Kidney epithelial cell (primary cell): ENCODE measurements at regions not wholly inside any gene's neighbourhood (a gene's known extent, or its start where the extent isn't known, plus 50 kb on each side); places are given as distances from the start of the nearest gene placed in this dataset.

Source experiments
- DNase-seq: peaks from one replicate; pipeline ENCODE4 v3.0.0-alpha.2; 2010; ENCODE audit warnings: low read depth
- H3K27me3 ChIP-seq: 2 replicates; pipeline ENCODE4 v1.6.0; 2011; ENCODE audit warnings: low read length; ENCODE audit not compliant: control insufficient read depth, insufficient read depth
- H3K36me3 ChIP-seq: 2 replicates; pipeline ENCODE4 v1.5.1; 2011; ENCODE audit warnings: low read length; ENCODE audit not compliant: control insufficient read depth, insufficient read depth
- H3K4me3 ChIP-seq: 2 replicates; pipeline ENCODE4 v1.5.1; 2011; ENCODE audit warnings: low read depth, mild to moderate bottlenecking, control low read depth, low read length
- TF ChIP-seq, protein P1 (sequence below): IDR thresholded peaks from 2 replicates; pipeline ENCODE4 v1.5.1; 2011; ENCODE audit warnings: mild to moderate bottlenecking, moderate library complexity, low read length, control low read depth, inconsistent platforms; ENCODE audit not compliant: insufficient read depth, poor library complexity, severe bottlenecking

DNA sequence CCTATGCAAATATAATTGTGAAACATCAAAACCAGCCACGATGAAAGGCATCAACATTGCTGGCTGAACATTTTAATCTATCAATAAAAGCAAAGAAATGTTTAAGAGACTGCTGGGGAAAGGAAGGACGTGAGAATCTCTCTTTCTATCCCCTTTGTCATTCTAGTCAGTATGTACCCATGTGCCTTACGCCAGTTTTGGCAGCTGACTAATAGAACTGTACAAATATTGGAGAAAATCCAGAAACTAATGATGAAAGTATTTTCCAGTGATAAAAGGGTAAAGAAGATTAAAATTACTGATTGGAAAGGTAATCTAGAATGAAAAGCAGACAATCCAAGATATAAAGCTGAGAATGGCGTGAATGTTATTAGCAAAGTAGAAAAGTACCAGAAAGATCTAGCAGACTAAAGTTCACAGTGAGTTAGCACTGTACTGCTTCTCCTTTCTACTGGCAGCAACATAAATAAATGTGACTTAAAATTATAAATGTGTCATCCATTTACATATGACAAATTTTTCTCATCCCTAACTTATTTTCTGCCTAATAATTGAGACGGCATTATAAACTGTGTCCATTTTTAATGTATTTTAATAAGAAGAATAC is 401.9 kb upstream of the CNTN4 start:
- DNase-seq = no peak
- TF ChIP-seq, protein P1, sequence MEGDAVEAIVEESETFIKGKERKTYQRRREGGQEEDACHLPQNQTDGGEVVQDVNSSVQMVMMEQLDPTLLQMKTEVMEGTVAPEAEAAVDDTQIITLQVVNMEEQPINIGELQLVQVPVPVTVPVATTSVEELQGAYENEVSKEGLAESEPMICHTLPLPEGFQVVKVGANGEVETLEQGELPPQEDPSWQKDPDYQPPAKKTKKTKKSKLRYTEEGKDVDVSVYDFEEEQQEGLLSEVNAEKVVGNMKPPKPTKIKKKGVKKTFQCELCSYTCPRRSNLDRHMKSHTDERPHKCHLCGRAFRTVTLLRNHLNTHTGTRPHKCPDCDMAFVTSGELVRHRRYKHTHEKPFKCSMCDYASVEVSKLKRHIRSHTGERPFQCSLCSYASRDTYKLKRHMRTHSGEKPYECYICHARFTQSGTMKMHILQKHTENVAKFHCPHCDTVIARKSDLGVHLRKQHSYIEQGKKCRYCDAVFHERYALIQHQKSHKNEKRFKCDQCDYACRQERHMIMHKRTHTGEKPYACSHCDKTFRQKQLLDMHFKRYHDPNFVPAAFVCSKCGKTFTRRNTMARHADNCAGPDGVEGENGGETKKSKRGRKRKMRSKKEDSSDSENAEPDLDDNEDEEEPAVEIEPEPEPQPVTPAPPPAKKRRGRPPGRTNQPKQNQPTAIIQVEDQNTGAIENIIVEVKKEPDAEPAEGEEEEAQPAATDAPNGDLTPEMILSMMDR = no peak
- Histone ChIP-seq H3K4me3 (no peak overlapping the region), H3K27me3 (no peaks in the 10 kb centered on the region), H3K36me3 (no peaks in the 10 kb centered on the region)

DNA sequence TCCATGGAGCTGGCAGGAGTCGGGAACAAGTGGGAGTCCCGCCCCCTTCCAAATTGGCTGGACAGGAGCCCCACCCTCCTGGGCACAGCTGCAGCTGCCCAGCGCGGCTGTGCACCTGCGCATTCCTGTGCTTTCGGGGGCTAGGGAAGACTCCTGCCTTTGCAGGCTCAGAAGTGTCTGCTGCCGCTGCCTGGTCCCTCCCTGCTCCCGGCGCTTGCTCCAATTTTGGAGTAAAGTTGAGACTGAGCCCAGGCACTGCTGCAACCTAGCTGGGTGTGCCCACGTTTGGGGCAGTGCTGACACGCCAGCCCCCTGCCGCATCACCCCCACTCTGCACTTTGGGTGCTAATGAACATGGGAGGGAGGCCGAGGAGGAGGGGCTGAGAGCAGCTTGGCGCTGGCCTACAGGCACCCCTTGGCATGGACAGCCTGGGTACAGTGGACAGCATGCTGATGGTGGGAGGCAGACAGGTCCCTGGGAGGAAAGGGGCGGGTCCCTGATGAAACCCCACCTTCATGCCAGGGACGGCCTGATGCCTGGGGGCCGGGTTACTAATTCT is 399.2 kb upstream of the CNTN4 start:
- no peak overlapping the region for H3K4me3 ChIP-seq
- TF ChIP-seq, protein P1 = no peak
- no peaks in the 10 kb centered on the region for H3K27me3 ChIP-seq
- DNase-seq = no peak
- no peaks in the 10 kb centered on the region for H3K36me3 ChIP-seq

DNA sequence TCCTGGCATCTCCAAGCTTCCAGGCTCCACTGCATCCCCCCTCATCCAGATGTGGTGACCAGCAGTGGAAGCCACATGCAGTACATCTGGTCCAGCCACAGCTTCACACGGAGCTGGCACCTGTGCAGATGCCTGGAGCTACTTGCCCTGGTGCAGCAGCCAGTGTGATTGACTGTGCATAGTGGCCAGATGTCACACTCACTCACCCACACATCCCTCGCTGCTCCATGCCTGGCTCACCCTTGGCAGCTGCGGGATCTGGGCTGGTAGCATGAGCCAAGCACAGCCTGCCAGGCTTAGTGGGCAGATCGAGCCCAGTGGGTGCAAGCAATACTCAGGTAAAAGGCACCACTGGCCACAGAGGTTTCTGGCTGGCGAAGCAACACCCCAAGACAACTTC is 398.0 kb upstream of the CNTN4 start:
- Histone ChIP-seq H3K36me3 (no peaks in the 10 kb centered on the region), H3K4me3 (no peak overlapping the region), H3K27me3 (no peaks in the 10 kb centered on the region)
- TF ChIP-seq, protein P1 = no peak
- DNase-seq = no peak

DNA sequence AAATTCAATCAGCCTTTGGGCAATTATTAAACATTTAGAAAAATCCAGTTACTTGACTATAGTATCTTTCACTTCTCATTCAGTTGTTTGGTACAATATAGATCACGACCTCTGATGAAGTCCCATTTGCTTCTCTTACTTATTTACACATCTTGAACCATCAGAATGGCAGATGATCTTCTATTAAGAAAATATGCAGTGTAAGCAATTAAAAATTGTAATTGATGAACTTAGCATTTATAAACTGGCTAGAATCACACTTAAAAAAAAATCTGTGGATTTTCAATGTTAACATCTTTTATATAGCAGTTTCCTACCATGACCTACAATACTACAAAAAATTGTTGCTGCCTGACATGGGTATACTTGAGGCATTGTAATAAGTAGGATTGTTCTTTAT is 395.5 kb upstream of the CNTN4 start:
- no peak for DNase-seq
- Histone ChIP-seq H3K36me3 (no peaks in the 10 kb centered on the region), H3K27me3 (no peaks in the 10 kb centered on the region), H3K4me3 (no peak overlapping the region)
- TF ChIP-seq, protein P1 = no peak

DNA sequence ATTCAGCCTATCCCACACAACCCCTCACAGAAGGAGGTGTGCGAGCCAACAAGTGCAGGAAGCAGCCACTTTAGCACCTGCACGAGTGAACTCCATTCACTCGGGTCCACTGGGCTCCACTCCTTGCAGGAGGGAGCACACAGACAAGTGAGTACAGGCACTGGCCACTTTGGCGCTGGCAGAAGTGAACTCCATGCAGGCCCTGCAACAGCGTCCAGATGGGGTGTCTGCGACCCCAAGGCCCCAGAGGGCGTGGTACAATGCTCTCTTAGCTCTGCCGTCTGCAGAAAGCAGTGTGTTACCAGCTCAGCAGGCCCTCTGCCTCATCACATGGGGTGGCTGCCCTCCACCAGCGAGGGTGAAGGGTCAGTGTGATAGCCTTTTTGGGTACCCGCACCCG is 388.0 kb upstream of the CNTN4 start:
- no peak for DNase-seq
- Histone ChIP-seq H3K27me3 (no peaks in the 10 kb centered on the region), H3K36me3 (no peaks in the 10 kb centered on the region), H3K4me3 (no peak overlapping the region)
- TF ChIP-seq, protein P1 = no peak

DNA sequence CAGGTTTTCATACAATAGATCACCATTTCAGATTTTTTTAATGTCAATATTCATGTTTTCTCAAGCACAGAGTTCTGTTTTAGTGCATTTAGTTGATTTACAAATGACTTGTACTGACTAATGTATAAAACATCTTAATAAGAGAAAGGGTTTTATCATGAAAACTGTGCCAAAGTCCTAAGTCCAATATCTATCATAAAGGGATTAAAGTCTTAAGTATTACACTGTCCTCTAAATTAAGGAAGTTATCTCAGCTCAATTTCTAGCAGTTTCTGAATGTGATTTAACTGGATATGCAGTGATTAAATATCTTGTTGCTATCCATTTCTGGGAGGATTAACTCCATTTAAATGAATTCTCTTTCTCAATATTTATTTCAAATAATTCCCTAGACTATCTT is 381.1 kb upstream of the CNTN4 start:
- Histone ChIP-seq H3K27me3 (no peaks in the 10 kb centered on the region), H3K36me3 (no peaks in the 10 kb centered on the region), H3K4me3 (no peak overlapping the region)
- TF ChIP-seq, protein P1 = no peak
- DNase-seq = no peak
